ENCODE measurements at regions not wholly inside any gene's neighbourhood (a gene's known extent, or its start where the extent isn't known, plus 50 kb on each side); places are given as distances from the start of the nearest gene placed in this dataset.

DNA sequence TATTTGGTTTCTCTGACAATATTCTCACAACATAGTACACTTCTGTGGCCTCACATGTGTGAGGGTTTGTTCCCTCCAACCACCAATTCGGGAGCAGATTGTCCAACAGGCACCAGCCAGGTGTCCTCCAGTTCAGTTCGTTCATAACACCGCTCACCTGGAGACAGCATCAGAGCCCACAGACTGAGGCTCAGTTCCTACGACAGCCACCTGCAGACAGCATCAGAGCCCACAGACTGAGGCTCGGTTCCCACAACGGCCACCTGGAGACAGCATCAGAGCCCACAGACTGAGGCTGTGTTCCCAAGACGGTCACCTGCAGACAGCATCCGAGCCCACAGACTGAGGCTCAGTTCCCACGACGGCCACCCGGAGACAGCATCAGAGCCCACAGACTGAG is 58.2 kb upstream of the SNTG2 start:
- ATAC-seq (no peak), DNase-seq (ENCODE audit: low spot score) (no peak)
- H3K79me2 ChIP-seq (replicated peaks; ENCODE audit: insufficient read depth), result no peaks in the 10 kb centered on the region
- no peak overlapping the region for H2AFZ ChIP-seq
- H3K27ac ChIP-seq (ENCODE audit: low read depth), result no peak overlapping the region
- H3K9me3 Mint-ChIP-seq, result peaks cover 27% of the 10 kb centered on the region
- H3K36me3 Mint-ChIP-seq (ENCODE audit: low read depth), result peaks cover 17% of the 10 kb centered on the region
- TF ChIP-seq JUNB (IDR thresholded peaks at IDR 0.05; ENCODE audit: unreplicated experiment), result no peak
- no peak for TF ChIP-seq CREB1 (CRISPR knock-in tag; IDR thresholded peaks at IDR 0.05; ENCODE audit: low read depth)
- no peak for TF ChIP-seq ZNF114 (CRISPR knock-in tag; IDR thresholded peaks at IDR 0.05)
- TF ChIP-seq POLR2AphosphoS5 (IDR thresholded peaks at IDR 0.05; ENCODE audit: low read depth), result no peak
- TF ChIP-seq, protein P1, sequence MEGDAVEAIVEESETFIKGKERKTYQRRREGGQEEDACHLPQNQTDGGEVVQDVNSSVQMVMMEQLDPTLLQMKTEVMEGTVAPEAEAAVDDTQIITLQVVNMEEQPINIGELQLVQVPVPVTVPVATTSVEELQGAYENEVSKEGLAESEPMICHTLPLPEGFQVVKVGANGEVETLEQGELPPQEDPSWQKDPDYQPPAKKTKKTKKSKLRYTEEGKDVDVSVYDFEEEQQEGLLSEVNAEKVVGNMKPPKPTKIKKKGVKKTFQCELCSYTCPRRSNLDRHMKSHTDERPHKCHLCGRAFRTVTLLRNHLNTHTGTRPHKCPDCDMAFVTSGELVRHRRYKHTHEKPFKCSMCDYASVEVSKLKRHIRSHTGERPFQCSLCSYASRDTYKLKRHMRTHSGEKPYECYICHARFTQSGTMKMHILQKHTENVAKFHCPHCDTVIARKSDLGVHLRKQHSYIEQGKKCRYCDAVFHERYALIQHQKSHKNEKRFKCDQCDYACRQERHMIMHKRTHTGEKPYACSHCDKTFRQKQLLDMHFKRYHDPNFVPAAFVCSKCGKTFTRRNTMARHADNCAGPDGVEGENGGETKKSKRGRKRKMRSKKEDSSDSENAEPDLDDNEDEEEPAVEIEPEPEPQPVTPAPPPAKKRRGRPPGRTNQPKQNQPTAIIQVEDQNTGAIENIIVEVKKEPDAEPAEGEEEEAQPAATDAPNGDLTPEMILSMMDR (conservative IDR thresholded peaks at IDR 0.05; ENCODE audit: low read depth in 2 of 2), result no peak
- TF ChIP-seq, protein P2, sequence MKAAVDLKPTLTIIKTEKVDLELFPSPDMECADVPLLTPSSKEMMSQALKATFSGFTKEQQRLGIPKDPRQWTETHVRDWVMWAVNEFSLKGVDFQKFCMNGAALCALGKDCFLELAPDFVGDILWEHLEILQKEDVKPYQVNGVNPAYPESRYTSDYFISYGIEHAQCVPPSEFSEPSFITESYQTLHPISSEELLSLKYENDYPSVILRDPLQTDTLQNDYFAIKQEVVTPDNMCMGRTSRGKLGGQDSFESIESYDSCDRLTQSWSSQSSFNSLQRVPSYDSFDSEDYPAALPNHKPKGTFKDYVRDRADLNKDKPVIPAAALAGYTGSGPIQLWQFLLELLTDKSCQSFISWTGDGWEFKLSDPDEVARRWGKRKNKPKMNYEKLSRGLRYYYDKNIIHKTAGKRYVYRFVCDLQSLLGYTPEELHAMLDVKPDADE (IDR thresholded peaks at IDR 0.05), result no peak
- TF ChIP-seq, protein P3, sequence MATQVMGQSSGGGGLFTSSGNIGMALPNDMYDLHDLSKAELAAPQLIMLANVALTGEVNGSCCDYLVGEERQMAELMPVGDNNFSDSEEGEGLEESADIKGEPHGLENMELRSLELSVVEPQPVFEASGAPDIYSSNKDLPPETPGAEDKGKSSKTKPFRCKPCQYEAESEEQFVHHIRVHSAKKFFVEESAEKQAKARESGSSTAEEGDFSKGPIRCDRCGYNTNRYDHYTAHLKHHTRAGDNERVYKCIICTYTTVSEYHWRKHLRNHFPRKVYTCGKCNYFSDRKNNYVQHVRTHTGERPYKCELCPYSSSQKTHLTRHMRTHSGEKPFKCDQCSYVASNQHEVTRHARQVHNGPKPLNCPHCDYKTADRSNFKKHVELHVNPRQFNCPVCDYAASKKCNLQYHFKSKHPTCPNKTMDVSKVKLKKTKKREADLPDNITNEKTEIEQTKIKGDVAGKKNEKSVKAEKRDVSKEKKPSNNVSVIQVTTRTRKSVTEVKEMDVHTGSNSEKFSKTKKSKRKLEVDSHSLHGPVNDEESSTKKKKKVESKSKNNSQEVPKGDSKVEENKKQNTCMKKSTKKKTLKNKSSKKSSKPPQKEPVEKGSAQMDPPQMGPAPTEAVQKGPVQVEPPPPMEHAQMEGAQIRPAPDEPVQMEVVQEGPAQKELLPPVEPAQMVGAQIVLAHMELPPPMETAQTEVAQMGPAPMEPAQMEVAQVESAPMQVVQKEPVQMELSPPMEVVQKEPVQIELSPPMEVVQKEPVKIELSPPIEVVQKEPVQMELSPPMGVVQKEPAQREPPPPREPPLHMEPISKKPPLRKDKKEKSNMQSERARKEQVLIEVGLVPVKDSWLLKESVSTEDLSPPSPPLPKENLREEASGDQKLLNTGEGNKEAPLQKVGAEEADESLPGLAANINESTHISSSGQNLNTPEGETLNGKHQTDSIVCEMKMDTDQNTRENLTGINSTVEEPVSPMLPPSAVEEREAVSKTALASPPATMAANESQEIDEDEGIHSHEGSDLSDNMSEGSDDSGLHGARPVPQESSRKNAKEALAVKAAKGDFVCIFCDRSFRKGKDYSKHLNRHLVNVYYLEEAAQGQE (IDR thresholded peaks at IDR 0.05; ENCODE audit: unreplicated experiment), result no peak
- TF ChIP-seq ZNF331 (CRISPR knock-in tag; IDR thresholded peaks at IDR 0.05; ENCODE audit: low read depth), result no peak
- TF ChIP-seq NANOG (IDR thresholded peaks at IDR 0.05; ENCODE audit: borderline replicate concordance), result no peak
- TF ChIP-seq EZH2 (IDR thresholded peaks at IDR 0.05; ENCODE audit: low read depth, unreplicated experiment), result no peak
- TF ChIP-seq STAT1 (IDR thresholded peaks at IDR 0.05; ENCODE audit: unreplicated experiment), result no peak
- TF ChIP-seq EZH2phosphoT487 (IDR thresholded peaks at IDR 0.05; ENCODE audit: unreplicated experiment), result no peak
- TF ChIP-seq, protein P4, sequence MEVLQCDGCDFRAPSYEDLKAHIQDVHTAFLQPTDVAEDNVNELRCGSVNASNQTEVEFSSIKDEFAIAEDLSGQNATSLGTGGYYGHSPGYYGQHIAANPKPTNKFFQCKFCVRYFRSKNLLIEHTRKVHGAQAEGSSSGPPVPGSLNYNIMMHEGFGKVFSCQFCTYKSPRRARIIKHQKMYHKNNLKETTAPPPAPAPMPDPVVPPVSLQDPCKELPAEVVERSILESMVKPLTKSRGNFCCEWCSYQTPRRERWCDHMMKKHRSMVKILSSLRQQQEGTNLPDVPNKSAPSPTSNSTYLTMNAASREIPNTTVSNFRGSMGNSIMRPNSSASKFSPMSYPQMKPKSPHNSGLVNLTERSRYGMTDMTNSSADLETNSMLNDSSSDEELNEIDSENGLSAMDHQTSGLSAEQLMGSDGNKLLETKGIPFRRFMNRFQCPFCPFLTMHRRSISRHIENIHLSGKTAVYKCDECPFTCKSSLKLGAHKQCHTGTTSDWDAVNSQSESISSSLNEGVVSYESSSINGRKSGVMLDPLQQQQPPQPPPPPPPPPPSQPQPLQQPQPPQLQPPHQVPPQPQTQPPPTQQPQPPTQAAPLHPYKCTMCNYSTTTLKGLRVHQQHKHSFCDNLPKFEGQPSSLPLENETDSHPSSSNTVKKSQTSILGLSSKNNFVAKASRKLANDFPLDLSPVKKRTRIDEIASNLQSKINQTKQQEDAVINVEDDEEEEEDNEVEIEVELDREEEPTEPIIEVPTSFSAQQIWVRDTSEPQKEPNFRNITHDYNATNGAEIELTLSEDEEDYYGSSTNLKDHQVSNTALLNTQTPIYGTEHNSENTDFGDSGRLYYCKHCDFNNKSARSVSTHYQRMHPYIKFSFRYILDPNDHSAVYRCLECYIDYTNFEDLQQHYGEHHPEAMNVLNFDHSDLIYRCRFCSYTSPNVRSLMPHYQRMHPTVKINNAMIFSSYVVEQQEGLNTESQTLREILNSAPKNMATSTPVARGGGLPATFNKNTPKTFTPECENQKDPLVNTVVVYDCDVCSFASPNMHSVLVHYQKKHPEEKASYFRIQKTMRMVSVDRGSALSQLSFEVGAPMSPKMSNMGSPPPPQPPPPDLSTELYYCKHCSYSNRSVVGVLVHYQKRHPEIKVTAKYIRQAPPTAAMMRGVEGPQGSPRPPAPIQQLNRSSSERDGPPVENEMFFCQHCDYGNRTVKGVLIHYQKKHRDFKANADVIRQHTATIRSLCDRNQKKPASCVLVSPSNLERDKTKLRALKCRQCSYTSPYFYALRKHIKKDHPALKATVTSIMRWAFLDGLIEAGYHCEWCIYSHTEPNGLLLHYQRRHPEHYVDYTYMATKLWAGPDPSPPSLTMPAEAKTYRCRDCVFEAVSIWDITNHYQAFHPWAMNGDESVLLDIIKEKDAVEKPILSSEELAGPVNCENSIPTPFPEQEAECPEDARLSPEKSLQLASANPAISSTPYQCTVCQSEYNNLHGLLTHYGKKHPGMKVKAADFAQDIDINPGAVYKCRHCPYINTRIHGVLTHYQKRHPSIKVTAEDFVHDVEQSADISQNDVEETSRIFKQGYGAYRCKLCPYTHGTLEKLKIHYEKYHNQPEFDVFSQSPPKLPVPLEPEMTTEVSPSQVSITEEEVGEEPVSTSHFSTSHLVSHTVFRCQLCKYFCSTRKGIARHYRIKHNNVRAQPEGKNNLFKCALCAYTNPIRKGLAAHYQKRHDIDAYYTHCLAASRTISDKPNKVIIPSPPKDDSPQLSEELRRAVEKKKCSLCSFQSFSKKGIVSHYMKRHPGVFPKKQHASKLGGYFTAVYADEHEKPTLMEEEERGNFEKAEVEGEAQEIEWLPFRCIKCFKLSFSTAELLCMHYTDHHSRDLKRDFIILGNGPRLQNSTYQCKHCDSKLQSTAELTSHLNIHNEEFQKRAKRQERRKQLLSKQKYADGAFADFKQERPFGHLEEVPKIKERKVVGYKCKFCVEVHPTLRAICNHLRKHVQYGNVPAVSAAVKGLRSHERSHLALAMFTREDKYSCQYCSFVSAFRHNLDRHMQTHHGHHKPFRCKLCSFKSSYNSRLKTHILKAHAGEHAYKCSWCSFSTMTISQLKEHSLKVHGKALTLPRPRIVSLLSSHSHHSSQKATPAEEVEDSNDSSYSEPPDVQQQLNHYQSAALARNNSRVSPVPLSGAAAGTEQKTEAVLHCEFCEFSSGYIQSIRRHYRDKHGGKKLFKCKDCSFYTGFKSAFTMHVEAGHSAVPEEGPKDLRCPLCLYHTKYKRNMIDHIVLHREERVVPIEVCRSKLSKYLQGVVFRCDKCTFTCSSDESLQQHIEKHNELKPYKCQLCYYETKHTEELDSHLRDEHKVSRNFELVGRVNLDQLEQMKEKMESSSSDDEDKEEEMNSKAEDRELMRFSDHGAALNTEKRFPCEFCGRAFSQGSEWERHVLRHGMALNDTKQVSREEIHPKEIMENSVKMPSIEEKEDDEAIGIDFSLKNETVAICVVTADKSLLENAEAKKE (CRISPR knock-in tag; IDR thresholded peaks at IDR 0.05), result no peak
- H3K9me2 ChIP-seq (ENCODE audit: insufficient read depth), result no peaks in the 10 kb centered on the region
- no peaks in the 10 kb centered on the region for H3F3A ChIP-seq (replicated peaks; ENCODE audit: low read depth)
- no peaks in the 10 kb centered on the region; the same call in 1 of the 2 replicates for H3K36me3 ChIP-seq (ENCODE audit: insufficient read depth)
- peaks cover 46% of the 10 kb centered on the region for H3K4me1 Mint-ChIP-seq
- no peaks in the 10 kb centered on the region for H4K20me1 ChIP-seq (replicated peaks; ENCODE audit: insufficient read depth)
- no peak overlapping the region for H3K4me3 ChIP-seq
- H3K27me3 Mint-ChIP-seq (ENCODE audit: insufficient read depth, low read depth, poor library complexity), result peaks cover 27% of the 10 kb centered on the region
- no peak overlapping the region for H3K27ac Mint-ChIP-seq
- H3K27me3 ChIP-seq (ENCODE audit: insufficient read depth), result no peaks in the 10 kb centered on the region
- H3K4me2 ChIP-seq, result peak overlapping the region; percentile 32; the same call in 1 of the 2 replicates
- no peak overlapping the region for H3K4me3 Mint-ChIP-seq
- peaks cover 20% of the 10 kb centered on the region for H3K4me1 ChIP-seq (ENCODE audit: insufficient read depth)

Data from GM23338 (cell line).